SU-DHL-6 (cell line): ENCODE measurements at regions not wholly inside any gene's neighbourhood (a gene's known extent, or its start where the extent isn't known, plus 50 kb on each side); places are given as distances from the start of the nearest gene placed in this dataset.

ENCODE experiments used
- H2AFZ ChIP-seq: fragments of 200-600 bp; sonication (generic); 2 replicates; pipeline ENCODE4 v1.6.1; 2014; ENCODE audit warnings: low read depth, mild to moderate bottlenecking, moderate library complexity, mixed read lengths, antibody characterized with exemption, low read length; ENCODE audit not compliant: severe bottlenecking
- H3F3A ChIP-seq: fragments of 200-600 bp; shearing (Covaris generic); 2 replicates; pipeline ENCODE4 v1.6.0; 2016; ENCODE audit warnings: antibody characterized with exemption, mild to moderate bottlenecking; ENCODE audit not compliant: insufficient read depth
- H3K27ac ChIP-seq: fragments of 200-600 bp; sonication (generic); 2 replicates; pipeline ENCODE4 v1.5.1; 2016; ENCODE audit warnings: low read depth, mild to moderate bottlenecking, low read length, moderate library complexity, mixed read lengths
- H3K27me3 ChIP-seq: fragments of 200-600 bp; sonication (generic), shearing (Covaris generic); 2 replicates; pipeline ENCODE4 v1.6.0; 2014; ENCODE audit warnings: mild to moderate bottlenecking, low read length
- H3K36me3 ChIP-seq: fragments of 200-600 bp; sonication (generic); 2 replicates; pipeline ENCODE4 v1.6.1; 2014; ENCODE audit warnings: mild to moderate bottlenecking, low read length, mixed read lengths
- H3K4me2 ChIP-seq: fragments of 300-600, 200-600 bp; shearing (Covaris generic), sonication (generic); 2 replicates; pipeline ENCODE4 v1.6.0; 2014; ENCODE audit warnings: low read length, low read depth, mild to moderate bottlenecking; ENCODE audit not compliant: poor library complexity, severe bottlenecking
- H3K4me3 ChIP-seq: fragments of 200-600 bp; sonication (generic); 2 replicates; pipeline ENCODE4 v1.5.1; 2014; ENCODE audit warnings: antibody characterized with exemption, low read length, mild to moderate bottlenecking, mixed read lengths; ENCODE audit not compliant: insufficient read depth, poor library complexity, severe bottlenecking
- H3K79me2 ChIP-seq: fragments of 200-600 bp; sonication (generic); 2 replicates; pipeline ENCODE4 v1.6.1; 2014; ENCODE audit warnings: mild to moderate bottlenecking, low read length, moderate library complexity; ENCODE audit not compliant: insufficient read depth
- H3K9ac ChIP-seq: fragments of 200-600 bp; sonication (generic); 2 replicates; pipeline ENCODE4 v1.7.0; 2014; ENCODE audit warnings: mild to moderate bottlenecking, low read length
- H3K9me2 ChIP-seq: fragments of 200-600 bp; sonication (generic); replicated peaks from 2 replicates; pipeline ENCODE4 v1.6.1; 2014; ENCODE audit warnings: low read length; ENCODE audit not compliant: insufficient read depth
- H3K9me3 ChIP-seq: fragments of 200-600 bp; sonication (generic); 2 replicates; pipeline ENCODE4 v1.6.1; 2014; ENCODE audit warnings: low read length, mixed read lengths; ENCODE audit not compliant: insufficient read depth
- H4K20me1 ChIP-seq: fragments of 200-600 bp; sonication (generic); 2 replicates; pipeline ENCODE4 v1.6.1; 2014; ENCODE audit warnings: low read depth, mild to moderate bottlenecking, antibody characterized with exemption, low read length, moderate library complexity, mixed read lengths
- EZH2phosphoT487 ChIP-seq: fragments of 200-600 bp; sonication (generic), shearing (Covaris generic); conservative IDR thresholded peaks from 2 replicates; pipeline ENCODE4 v1.6.1; 2018; ENCODE audit warnings: mild to moderate bottlenecking, antibody characterized with exemption, low read length, moderate library complexity, mixed read lengths
- TF ChIP-seq, protein P1 (sequence below): fragments of 200-600 bp; sonication (generic); IDR thresholded peaks from one replicate; pipeline ENCODE4 v1.5.1; 2017; ENCODE audit warnings: antibody characterized with exemption, mild to moderate bottlenecking, low read length, moderate library complexity; ENCODE audit not compliant: insufficient read depth, poor library complexity, severe bottlenecking

DNA sequence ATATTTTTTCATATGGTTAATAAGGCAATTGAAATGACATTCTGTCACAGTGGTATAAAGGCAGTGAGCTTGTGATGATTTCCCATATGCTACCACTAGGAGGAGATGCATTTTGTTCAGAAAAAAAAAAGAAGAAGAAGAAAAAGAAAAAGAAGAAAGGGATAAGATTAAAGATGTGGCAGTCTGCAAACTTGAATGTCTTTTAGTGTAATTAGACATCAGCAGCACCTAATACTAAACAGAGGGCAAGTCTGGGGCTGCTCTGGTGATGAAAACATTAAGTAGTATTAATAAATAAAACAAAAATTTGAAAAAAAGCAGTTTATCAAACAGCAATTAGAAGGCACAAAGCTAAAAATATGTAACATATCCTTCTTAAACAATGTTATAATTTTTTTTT is 95.4 kb upstream of the DEFB112 start:
- no peaks in the 10 kb centered on the region for H3F3A ChIP-seq
- no peak overlapping the region for H3K4me2 ChIP-seq
- no peak for TF ChIP-seq EZH2phosphoT487
- TF ChIP-seq, protein P1, sequence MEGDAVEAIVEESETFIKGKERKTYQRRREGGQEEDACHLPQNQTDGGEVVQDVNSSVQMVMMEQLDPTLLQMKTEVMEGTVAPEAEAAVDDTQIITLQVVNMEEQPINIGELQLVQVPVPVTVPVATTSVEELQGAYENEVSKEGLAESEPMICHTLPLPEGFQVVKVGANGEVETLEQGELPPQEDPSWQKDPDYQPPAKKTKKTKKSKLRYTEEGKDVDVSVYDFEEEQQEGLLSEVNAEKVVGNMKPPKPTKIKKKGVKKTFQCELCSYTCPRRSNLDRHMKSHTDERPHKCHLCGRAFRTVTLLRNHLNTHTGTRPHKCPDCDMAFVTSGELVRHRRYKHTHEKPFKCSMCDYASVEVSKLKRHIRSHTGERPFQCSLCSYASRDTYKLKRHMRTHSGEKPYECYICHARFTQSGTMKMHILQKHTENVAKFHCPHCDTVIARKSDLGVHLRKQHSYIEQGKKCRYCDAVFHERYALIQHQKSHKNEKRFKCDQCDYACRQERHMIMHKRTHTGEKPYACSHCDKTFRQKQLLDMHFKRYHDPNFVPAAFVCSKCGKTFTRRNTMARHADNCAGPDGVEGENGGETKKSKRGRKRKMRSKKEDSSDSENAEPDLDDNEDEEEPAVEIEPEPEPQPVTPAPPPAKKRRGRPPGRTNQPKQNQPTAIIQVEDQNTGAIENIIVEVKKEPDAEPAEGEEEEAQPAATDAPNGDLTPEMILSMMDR, result peak; percentile 67
- H3K79me2 ChIP-seq, result no peaks in the 10 kb centered on the region
- no peaks in the 10 kb centered on the region for H3K9me2 ChIP-seq
- no peaks in the 10 kb centered on the region for H3K27me3 ChIP-seq
- H3K9ac ChIP-seq, result no peak overlapping the region
- no peak overlapping the region for H3K27ac ChIP-seq
- no peaks in the 10 kb centered on the region for H3K36me3 ChIP-seq
- no peak overlapping the region for H3K4me3 ChIP-seq
- no peaks in the 10 kb centered on the region for H4K20me1 ChIP-seq
- H2AFZ ChIP-seq, result no peak overlapping the region
- no peaks in the 10 kb centered on the region for H3K9me3 ChIP-seq

DNA sequence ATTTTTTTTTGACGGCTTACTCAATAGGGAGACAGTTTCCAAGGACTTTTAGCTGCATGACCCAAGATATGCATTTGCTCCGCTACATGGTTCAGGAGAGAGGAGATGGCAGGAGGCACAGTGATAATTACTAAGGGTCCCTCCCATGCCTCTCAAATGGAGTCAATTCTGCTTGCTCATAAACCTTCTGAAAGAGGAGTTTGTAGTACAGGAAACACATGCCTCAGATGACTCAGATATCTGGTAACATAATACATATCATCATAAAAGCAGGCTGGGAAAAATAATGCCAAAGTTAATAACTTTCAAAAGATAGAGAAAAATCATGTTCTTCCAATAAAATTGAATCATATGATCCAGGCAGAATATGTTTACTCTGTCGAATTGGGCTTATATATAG is 97.6 kb upstream of the DEFB112 start:
- Histone ChIP-seq H3K4me2 (no peak overlapping the region), H3K9me2 (no peaks in the 10 kb centered on the region), H2AFZ (no peak overlapping the region), H3F3A (no peaks in the 10 kb centered on the region), H3K27ac (no peak overlapping the region), H3K4me3 (no peak overlapping the region), H3K27me3 (no peaks in the 10 kb centered on the region), H3K79me2 (no peaks in the 10 kb centered on the region), H3K9me3 (no peaks in the 10 kb centered on the region), H3K36me3 (no peaks in the 10 kb centered on the region), H4K20me1 (no peaks in the 10 kb centered on the region), H3K9ac (no peak overlapping the region)
- TF ChIP-seq EZH2phosphoT487, result no peak
- TF ChIP-seq, protein P1, result no peak

DNA sequence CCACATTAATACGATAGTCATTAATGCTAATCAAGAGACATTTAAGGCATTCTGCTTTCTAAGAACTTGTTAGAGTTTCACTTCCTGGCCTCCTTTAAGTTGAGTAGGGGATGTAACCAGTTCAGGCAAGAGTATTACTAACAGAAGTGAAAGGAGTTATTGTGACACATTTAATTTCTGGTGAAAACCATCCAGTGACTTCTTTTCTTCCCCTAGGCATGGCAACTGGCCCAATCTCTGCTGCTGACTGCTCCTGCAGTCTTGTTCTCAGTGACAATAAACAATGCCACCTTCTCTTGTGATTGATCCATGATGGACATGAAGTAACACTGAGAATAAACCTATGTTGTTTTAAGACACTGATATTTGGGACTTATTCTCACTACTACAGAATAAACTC is 130.9 kb upstream of the DEFB112 start:
- TF ChIP-seq, protein P1, result no peak
- TF ChIP-seq EZH2phosphoT487, result no peak
- Histone ChIP-seq H3F3A (no peaks in the 10 kb centered on the region), H3K79me2 (no peaks in the 10 kb centered on the region), H4K20me1 (no peaks in the 10 kb centered on the region), H3K27me3 (no peaks in the 10 kb centered on the region), H3K4me3 (no peak overlapping the region), H3K4me2 (no peak overlapping the region), H3K27ac (no peak overlapping the region), H3K36me3 (no peaks in the 10 kb centered on the region), H3K9me2 (no peaks in the 10 kb centered on the region), H2AFZ (no peak overlapping the region), H3K9me3 (no peaks in the 10 kb centered on the region), H3K9ac (no peak overlapping the region)
